ENCODE measurements at regions not wholly inside any gene's neighbourhood (a gene's known extent, or its start where the extent isn't known, plus 50 kb on each side); places are given as distances from the start of the nearest gene placed in this dataset.
A peak's percentile ranks its signal among the peaks of the same experiment; 100 is the strongest.

GRCh38 chr6:40966860-40967259 lies 72.2 kb downstream of the UNC5CL start:
- no peaks in the 10 kb centered on the region for H3K27me3 ChIP-seq (ENCODE audit: control insufficient read depth in 3 of 3, insufficient read depth in 3 of 3, low read length in 2 of 3)
- H3K9me3 ChIP-seq (ENCODE audit: control insufficient read depth in 4 of 4, insufficient read depth in 3 of 4, low read length in 3 of 4) = peaks cover 0 to 2% (median 0%) of the 10 kb centered on the region in 4 donors
- ATAC-seq (ENCODE audit: insufficient read depth, low FRiP score) = no peak
- 93 to 98% methylated on average over 4 of the region's 4 CpGs for WGBS, 2 donors
- no peak for DNase-seq
- no peak for TF ChIP-seq CTCF (IDR thresholded peaks at IDR 0.05; ENCODE audit: control extremely low read depth, extremely low read depth)
- peaks cover 0 to 6% (median 0%) of the 10 kb centered on the region in 5 donors for H3K4me1 ChIP-seq (ENCODE audit: control insufficient read depth in 5 of 5, insufficient read depth in 5 of 5, low read length in 5 of 5)
- no peak overlapping the region for H3K4me3 ChIP-seq
- no peak overlapping the region for H3K9ac ChIP-seq (ENCODE audit: insufficient read depth in 1 of 2, low read length in 2 of 2)
- no peak overlapping the region for H3K27ac ChIP-seq (ENCODE audit: low read depth in 1 of 2, low read length in 1 of 2)
- no peaks in the 10 kb centered on the region for H3K36me3 ChIP-seq (ENCODE audit: control insufficient read depth in 4 of 4, insufficient read depth in 4 of 4, low read length in 4 of 4)

- Histone ChIP-seq H3K9me3 (ENCODE audit: control insufficient read depth in 4 of 4, insufficient read depth in 3 of 4, low read length in 3 of 4) (peaks cover 0 to 2% (median 0%) of the 10 kb centered on the region in 4 donors), H3K4me3 (no peak overlapping the region), H3K27ac (ENCODE audit: low read depth in 1 of 2, low read length in 1 of 2) (no peak overlapping the region), H3K27me3 (ENCODE audit: control insufficient read depth in 3 of 3, insufficient read depth in 3 of 3, low read length in 2 of 3) (no peaks in the 10 kb centered on the region), H3K4me1 (ENCODE audit: control insufficient read depth in 5 of 5, insufficient read depth in 5 of 5, low read length in 5 of 5) (peaks cover 0 to 8% (median 0%) of the 10 kb centered on the region in 5 donors), H3K36me3 (ENCODE audit: control insufficient read depth in 4 of 4, insufficient read depth in 4 of 4, low read length in 4 of 4) (no peaks in the 10 kb centered on the region), H3K9ac (ENCODE audit: insufficient read depth in 1 of 2, low read length in 2 of 2) (no peak overlapping the region)
- DNase-seq = no peak
- WGBS, 2 donors = 93 to 94% methylated on average over 2 of the region's 2 CpGs
- no peak for TF ChIP-seq CTCF (IDR thresholded peaks at IDR 0.05; ENCODE audit: control extremely low read depth, extremely low read depth)
- no peak for ATAC-seq (ENCODE audit: insufficient read depth, low FRiP score)
Observed at GRCh38 chr6:40965046-40965445, 74.0 kb downstream of the UNC5CL start.

GRCh38 chr6:40963019-40963418 lies 76.0 kb downstream of the UNC5CL start:
- Histone ChIP-seq H3K27me3 (ENCODE audit: control insufficient read depth in 3 of 3, insufficient read depth in 3 of 3, low read length in 2 of 3) (no peaks in the 10 kb centered on the region), H3K9me3 (ENCODE audit: control insufficient read depth in 4 of 4, insufficient read depth in 3 of 4, low read length in 3 of 4) (no peaks in the 10 kb centered on the region), H3K36me3 (ENCODE audit: control insufficient read depth in 4 of 4, insufficient read depth in 4 of 4, low read length in 4 of 4) (no peaks in the 10 kb centered on the region), H3K9ac (ENCODE audit: insufficient read depth in 1 of 2, low read length in 2 of 2) (no peak overlapping the region), H3K4me3 (no peak overlapping the region), H3K27ac (ENCODE audit: low read depth in 1 of 2, low read length in 1 of 2) (no peak overlapping the region), H3K4me1 (ENCODE audit: control insufficient read depth in 5 of 5, insufficient read depth in 5 of 5, low read length in 5 of 5) (peaks cover 0 to 6% (median 0%) of the 10 kb centered on the region in 5 donors)
- TF ChIP-seq CTCF (IDR thresholded peaks at IDR 0.05; ENCODE audit: control extremely low read depth, extremely low read depth) = no peak
- 88 to 91% methylated on average over 3 of the region's 3 CpGs for WGBS, 2 donors
- ATAC-seq (ENCODE audit: insufficient read depth, low FRiP score) (no peak), DNase-seq (no peak)

GRCh38 chr6:40962241-40962640 lies 76.8 kb downstream of the UNC5CL start:
- Histone ChIP-seq H3K9me3 (ENCODE audit: control insufficient read depth in 4 of 4, insufficient read depth in 3 of 4, low read length in 3 of 4) (no peaks in the 10 kb centered on the region), H3K4me1 (ENCODE audit: control insufficient read depth in 5 of 5, insufficient read depth in 5 of 5, low read length in 5 of 5) (peaks cover 0 to 9% (median 0%) of the 10 kb centered on the region in 5 donors), H3K27me3 (ENCODE audit: control insufficient read depth in 3 of 3, insufficient read depth in 3 of 3, low read length in 2 of 3) (no peaks in the 10 kb centered on the region), H3K36me3 (ENCODE audit: control insufficient read depth in 4 of 4, insufficient read depth in 4 of 4, low read length in 4 of 4) (no peaks in the 10 kb centered on the region), H3K9ac (ENCODE audit: insufficient read depth in 1 of 2, low read length in 2 of 2) (no peak overlapping the region), H3K4me3 (no peak overlapping the region), H3K27ac (ENCODE audit: low read depth in 1 of 2, low read length in 1 of 2) (no peak overlapping the region)
- no peak for TF ChIP-seq CTCF (IDR thresholded peaks at IDR 0.05; ENCODE audit: control extremely low read depth, extremely low read depth)
- peak; percentile 56 for ATAC-seq (ENCODE audit: insufficient read depth, low FRiP score)
- DNase-seq = no peak
- 41% methylated on average over 2 of the region's 2 CpGs for WGBS, 2 donors
